Vagina (tissue), 2 donors: ENCODE measurements at regions not wholly inside any gene's neighbourhood (a gene's known extent, or its start where the extent isn't known, plus 50 kb on each side); places are given as distances from the start of the nearest gene placed in this dataset.

Source experiments
- POLR2A ChIP-seq, 2 donors: fragments of 450-650 bp; IDR thresholded peaks; one replicate each; pipeline ENCODE4 v1.6.1; 2017; ENCODE audit warnings: antibody characterized with exemption in 2 of 2, mild to moderate bottlenecking in 2 of 2, moderate library complexity in 2 of 2
- POLR2AphosphoS5 ChIP-seq, 2 donors: sonication (generic); formaldehyde crosslinking; IDR thresholded peaks; one replicate each; pipeline ENCODE4 v1.9.0; 2017; ENCODE audit warnings: antibody characterized with exemption in 2 of 2, mild to moderate bottlenecking in 2 of 2, low read depth in 1 of 2; ENCODE audit not compliant: insufficient read depth in 1 of 2
- TF ChIP-seq, protein P1 (sequence below), 3 experiments: fragments of 450-650 bp in 2 of 3; fragments of 200-600 bp in 1 of 3; sonication (generic) in 1 of 3; IDR thresholded peaks; one replicate each; pipeline ENCODE4 v1.5.1; 2017 to 2019; ENCODE audit warnings: antibody characterized with exemption in 3 of 3, mild to moderate bottlenecking in 2 of 3, moderate library complexity in 2 of 3

DNA sequence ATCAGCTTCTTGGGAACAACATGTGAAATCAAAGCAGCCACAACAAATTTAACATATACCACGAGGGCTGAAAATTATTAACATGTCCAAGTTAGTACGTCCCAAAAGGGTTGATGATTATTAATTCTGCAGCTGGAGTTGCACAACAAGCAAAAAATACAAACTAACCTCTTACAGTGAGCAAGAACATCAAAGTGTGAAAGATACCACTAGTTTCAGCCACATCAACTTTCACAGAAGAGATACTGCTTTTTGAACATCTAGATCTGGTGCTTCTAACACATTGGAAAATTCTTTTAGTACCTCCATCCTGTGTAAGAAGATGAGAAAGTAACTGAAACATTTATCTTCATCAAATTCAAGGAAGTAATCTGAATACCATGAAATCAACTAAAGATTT lies 334.1 kb downstream of the PCDH7 start:
- no peak for TF ChIP-seq POLR2AphosphoS5 (IDR thresholded peaks at IDR 0.05; ENCODE audit: insufficient read depth in 1 of 2, low read depth in 1 of 2)
- TF ChIP-seq, protein P1, sequence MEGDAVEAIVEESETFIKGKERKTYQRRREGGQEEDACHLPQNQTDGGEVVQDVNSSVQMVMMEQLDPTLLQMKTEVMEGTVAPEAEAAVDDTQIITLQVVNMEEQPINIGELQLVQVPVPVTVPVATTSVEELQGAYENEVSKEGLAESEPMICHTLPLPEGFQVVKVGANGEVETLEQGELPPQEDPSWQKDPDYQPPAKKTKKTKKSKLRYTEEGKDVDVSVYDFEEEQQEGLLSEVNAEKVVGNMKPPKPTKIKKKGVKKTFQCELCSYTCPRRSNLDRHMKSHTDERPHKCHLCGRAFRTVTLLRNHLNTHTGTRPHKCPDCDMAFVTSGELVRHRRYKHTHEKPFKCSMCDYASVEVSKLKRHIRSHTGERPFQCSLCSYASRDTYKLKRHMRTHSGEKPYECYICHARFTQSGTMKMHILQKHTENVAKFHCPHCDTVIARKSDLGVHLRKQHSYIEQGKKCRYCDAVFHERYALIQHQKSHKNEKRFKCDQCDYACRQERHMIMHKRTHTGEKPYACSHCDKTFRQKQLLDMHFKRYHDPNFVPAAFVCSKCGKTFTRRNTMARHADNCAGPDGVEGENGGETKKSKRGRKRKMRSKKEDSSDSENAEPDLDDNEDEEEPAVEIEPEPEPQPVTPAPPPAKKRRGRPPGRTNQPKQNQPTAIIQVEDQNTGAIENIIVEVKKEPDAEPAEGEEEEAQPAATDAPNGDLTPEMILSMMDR (IDR thresholded peaks at IDR 0.05) = no peak
- TF ChIP-seq POLR2A (IDR thresholded peaks at IDR 0.05) = no peak
